ENCODE measurements at regions not wholly inside any gene's neighbourhood (a gene's known extent, or its start where the extent isn't known, plus 50 kb on each side); places are given as distances from the start of the nearest gene placed in this dataset.

GRCh38 chr1:201609661-201610318 is 70.9 kb downstream of the NAV1 start:
- POLR2A ChIA-PET = no interaction called here

GRCh38 chr1:201610858-201611257 is 71.9 kb downstream of the NAV1 start:
- CTCF ChIA-PET = no interaction called here
- POLR2A ChIA-PET = no interaction called here

More at GRCh38 chr1:201609661-201610318, 70.9 kb downstream of the NAV1 start:
- CTCF ChIA-PET = no interaction called here

- ChIA-PET POLR2A (no interaction called here), CTCF (no interaction called here)
Measured at GRCh38 chr1:201612645-201613044, 73.7 kb downstream of the NAV1 start.

GRCh38 chr1:201614262-201615015 is 75.5 kb downstream of the NAV1 start:
- CTCF ChIA-PET = no interaction called here
- POLR2A ChIA-PET = no interaction called here

- POLR2A ChIA-PET = no interaction called here
- CTCF ChIA-PET = no interaction called here
Measured at GRCh38 chr1:201617157-201617556, 78.2 kb downstream of the NAV1 start.

- POLR2A ChIA-PET = no interaction called here
- CTCF ChIA-PET = no interaction called here
Measured at GRCh38 chr1:201618389-201618788, 79.5 kb downstream of the NAV1 start.

- CTCF ChIA-PET = no interaction called here
Measured at GRCh38 chr1:201618905-201619304, 80.0 kb downstream of the NAV1 start.

GRCh38 chr1:201619513-201619912 is 80.6 kb downstream of the NAV1 start:
- POLR2A ChIA-PET = no interaction called here
- CTCF ChIA-PET = no interaction called here

More at GRCh38 chr1:201618905-201619304, 80.0 kb downstream of the NAV1 start:
- POLR2A ChIA-PET = no interaction called here

- ChIA-PET POLR2A (no interaction called here), CTCF (no interaction called here)
Measured at GRCh38 chr1:201622353-201622752, 83.4 kb downstream of the NAV1 start.

- POLR2A ChIA-PET = no interaction called here
- CTCF ChIA-PET = no interaction called here
Measured at GRCh38 chr1:201622824-201623223, 83.9 kb downstream of the NAV1 start.

GRCh38 chr1:201624741-201625225 is 85.9 kb downstream of the NAV1 start:
- POLR2A ChIA-PET = no interaction called here
- CTCF ChIA-PET = no interaction called here

- ChIA-PET CTCF (no interaction called here), POLR2A (interaction anchor here (0.5 kb wide), 1 partner anchor 45 kb away, joined by 3 read pairs; no protein-coding TSS in a partner anchor)
Measured at GRCh38 chr1:201625226-201625761, 86.4 kb downstream of the NAV1 start.

- POLR2A ChIA-PET = interaction anchor here (0.5 kb wide), 1 partner anchor 44 kb away, joined by 3 read pairs; no protein-coding TSS in a partner anchor
- CTCF ChIA-PET = no interaction called here
Measured at GRCh38 chr1:201625851-201626251, 86.9 kb downstream of the NAV1 start.

- POLR2A ChIA-PET = no interaction called here
- CTCF ChIA-PET = no interaction called here
Measured at GRCh38 chr1:201626629-201627275, 87.8 kb downstream of the NAV1 start.

GRCh38 chr1:201628490-201628889 is 89.6 kb downstream of the NAV1 start:
- ChIA-PET CTCF (interaction anchor here (1.3 kb wide), 1 partner anchor 17 kb away, joined by 5 read pairs; no protein-coding TSS in a partner anchor), POLR2A (no interaction called here)

GRCh38 chr1:201630582-201630981 is 91.7 kb downstream of the NAV1 start:
- POLR2A ChIA-PET = no interaction called here

GRCh38 chr1:201631037-201631436 is 92.1 kb downstream of the NAV1 start:
- ChIA-PET POLR2A (no interaction called here), CTCF (no interaction called here)

More at GRCh38 chr1:201630582-201630981, 91.7 kb downstream of the NAV1 start:
- CTCF ChIA-PET = no interaction called here

GRCh38 chr1:201632364-201632952 is 93.5 kb downstream of the NAV1 start:
- CTCF ChIA-PET = no interaction called here

GRCh38 chr1:201633297-201633696 is 94.4 kb downstream of the NAV1 start:
- ChIA-PET CTCF (no interaction called here), POLR2A (no interaction called here)

More at GRCh38 chr1:201632364-201632952, 93.5 kb downstream of the NAV1 start:
- POLR2A ChIA-PET = no interaction called here

- ChIA-PET CTCF (no interaction called here), POLR2A (no interaction called here)
Measured at GRCh38 chr1:201633811-201634210, 94.9 kb downstream of the NAV1 start.
